HG03575 (cell line): ENCODE measurements at regions not wholly inside any gene's neighbourhood (a gene's known extent, or its start where the extent isn't known, plus 50 kb on each side); places are given as distances from the start of the nearest gene placed in this dataset.
"Not testable (repeated sequence)": the region's sequence is repeated elsewhere in the genome, so short reads cannot be mapped to it uniquely, and the experiment has no call there.

ENCODE experiments used
- ATAC-seq: cut with Tn5 transposase; IDR thresholded peaks from one replicate; pipeline ENCODE4 v1.9.1; 2021; ENCODE audit not compliant: unreplicated experiment, insufficient number of reproducible peaks, low FRiP score; ENCODE audit errors: extremely low read depth

DNA sequence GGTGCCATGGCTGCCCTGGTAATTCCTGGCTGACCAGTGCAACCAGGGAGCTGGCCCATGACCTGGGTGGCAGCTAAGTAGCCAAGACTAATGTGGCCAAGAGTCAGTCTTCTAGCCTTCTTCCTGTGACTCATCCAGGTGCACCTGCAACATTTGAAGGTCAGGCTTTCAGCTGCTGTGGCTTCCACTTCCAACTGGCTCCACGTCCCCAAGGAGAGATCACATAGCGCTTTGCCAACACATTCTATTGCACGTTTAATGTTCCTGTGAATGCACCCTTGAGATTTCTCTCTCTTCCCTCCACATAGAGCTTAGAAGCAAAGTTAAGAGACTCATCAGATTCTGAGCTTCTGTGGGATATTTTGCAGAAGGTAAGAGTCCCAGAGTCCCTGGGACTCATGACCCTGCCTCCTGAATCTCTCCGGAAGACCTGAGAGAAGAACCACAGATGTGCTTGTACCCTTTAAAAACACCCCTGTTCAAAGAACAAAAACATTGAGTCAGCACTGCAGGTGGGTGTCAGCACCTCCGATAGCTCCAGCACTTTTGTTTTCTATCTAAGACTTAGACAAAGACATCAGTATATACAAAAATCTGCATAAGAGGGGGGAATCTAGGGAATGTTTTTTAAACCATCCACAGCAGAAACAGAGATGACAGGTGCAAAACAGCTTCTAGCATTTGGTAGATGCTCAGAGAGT lies 88.5 kb upstream of the DRD5 start:
- ATAC-seq = not testable (repeated sequence)

DNA sequence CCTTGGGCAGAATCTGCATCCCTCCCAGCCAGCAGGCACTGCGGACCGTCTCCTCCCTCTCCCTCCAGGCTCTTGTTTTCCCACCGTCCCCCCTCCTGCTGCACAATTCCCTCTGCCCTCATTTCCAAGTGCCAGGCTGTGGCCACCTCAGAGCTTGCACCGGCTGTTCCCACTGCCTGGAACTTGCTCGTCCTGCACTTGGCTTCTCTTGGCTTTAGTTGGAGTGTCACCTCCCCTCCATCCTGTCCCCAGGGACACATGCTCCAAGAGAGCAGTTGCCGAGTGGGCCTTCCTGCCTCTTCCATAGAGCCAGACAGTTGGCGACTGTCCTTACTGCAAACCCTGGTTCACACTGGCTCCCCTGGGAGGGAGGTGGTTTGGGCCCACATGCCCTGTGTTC lies 87.0 kb upstream of the DRD5 start:
- not testable (repeated sequence) for ATAC-seq

DNA sequence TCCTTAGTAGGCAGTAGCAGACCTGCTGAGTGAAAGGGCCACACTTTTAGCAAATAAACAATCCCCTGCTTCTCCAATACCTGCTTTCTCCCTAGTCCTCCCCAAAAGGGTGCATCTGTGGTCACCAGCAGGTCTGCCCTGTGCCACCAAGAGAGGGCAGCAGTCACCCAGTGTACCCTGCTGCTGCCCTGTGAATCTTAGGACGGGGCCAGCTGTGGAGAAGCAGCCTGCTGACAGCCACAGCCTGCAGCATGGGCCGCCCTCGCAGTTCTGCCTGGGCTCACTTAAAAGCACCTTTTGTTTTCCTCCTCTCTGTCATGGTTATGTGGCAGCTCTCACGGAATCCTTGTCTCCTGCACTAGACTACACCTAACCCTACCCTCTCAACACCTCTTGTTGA lies 85.4 kb upstream of the DRD5 start:
- ATAC-seq = not testable (repeated sequence)

- not testable (repeated sequence) for ATAC-seq
These were observed 84.9 kb upstream of the DRD5 start for GRCh38 chr4:9696561-9696960.

DNA sequence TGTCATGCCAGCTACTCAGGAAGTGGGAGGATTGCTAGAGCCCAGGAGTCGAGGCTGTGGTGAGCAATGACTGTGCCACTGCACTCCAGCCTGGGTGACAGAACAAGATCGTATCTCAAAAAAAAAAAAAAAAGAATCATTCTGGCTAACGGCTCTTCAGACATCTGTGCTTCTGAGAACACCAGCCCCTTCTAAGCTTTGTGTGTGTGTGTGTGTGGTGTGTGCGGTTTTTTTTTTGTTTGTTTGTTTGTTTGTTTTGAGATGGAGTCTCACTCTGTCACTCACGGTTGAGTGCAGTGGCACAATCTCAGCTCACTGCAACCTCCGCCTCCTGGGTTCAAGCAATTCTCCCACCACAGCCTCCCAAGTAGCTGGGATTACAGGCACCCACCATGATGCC lies 79.4 kb upstream of the DRD5 start:
- ATAC-seq = not testable (repeated sequence)

- not testable (repeated sequence) for ATAC-seq
These were observed 78.7 kb upstream of the DRD5 start for GRCh38 chr4:9702696-9703095.

- ATAC-seq = no peak
These were observed 78.0 kb upstream of the DRD5 start for GRCh38 chr4:9703391-9703790.

DNA sequence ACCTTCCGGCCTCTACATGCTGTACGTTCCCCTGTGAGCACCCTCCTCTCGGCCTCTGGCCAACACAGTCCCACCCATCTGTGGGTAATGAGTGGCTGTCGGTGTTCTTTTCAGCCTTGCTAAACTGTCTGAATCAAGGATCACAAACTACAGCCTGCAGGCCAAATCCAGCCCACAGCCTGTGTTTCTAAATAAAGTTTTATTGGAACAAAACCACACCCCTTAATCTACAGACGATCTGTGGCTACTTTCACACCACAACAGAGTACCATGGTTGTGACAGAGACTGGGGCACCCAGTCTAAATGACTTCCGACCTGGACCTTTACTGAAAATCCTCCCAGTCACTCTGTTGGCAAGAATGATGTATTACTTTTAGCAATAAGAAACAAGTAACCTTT lies 77.3 kb upstream of the DRD5 start:
- ATAC-seq = not testable (repeated sequence)

- ATAC-seq = no peak
These were observed 76.7 kb upstream of the DRD5 start for GRCh38 chr4:9704551-9705332.

DNA sequence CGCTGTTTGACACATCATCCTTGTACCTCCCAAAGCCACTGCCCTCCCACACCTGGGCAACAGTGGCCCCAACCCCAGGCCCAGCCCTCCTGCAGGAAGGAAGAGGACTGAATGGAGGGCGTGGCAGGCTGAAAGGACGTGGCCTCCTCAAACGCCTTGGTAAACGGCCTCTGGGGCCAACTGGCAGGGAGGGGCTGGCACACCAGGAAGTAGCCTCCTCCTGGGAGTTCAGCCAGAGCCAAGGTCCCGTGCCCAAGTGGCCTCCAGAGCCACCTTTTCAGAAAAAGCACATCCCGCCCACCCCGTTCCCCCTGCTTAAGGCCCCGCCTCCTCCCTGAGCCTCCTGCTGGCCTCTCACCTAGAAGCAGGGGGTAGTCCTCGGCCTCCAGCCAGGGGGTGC lies 74.2 kb upstream of the DRD5 start:
- not testable (repeated sequence) for ATAC-seq

DNA sequence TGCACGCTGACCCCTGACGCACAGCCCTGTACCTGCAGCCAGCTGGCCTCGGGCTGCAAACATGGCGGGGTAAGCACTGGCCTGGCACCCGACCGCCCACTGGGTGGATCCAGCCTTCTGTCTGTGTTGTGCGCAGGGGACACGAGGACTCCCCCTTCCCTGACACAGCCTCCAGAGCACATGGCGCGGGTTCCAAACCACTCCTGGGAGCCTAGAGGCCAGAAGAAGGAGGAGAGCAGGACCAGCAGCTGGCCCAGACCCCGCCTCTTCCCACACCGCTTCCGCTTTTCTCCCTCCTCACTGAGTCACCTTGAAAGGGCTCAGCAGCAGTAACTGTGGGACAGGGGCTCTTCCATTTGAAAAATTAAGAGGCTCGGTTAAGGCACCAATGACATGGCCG lies 73.5 kb upstream of the DRD5 start:
- not testable (repeated sequence) for ATAC-seq

GRCh38 chr4:9709724-9710123 lies 71.7 kb upstream of the DRD5 start:
- ATAC-seq = no peak

DNA sequence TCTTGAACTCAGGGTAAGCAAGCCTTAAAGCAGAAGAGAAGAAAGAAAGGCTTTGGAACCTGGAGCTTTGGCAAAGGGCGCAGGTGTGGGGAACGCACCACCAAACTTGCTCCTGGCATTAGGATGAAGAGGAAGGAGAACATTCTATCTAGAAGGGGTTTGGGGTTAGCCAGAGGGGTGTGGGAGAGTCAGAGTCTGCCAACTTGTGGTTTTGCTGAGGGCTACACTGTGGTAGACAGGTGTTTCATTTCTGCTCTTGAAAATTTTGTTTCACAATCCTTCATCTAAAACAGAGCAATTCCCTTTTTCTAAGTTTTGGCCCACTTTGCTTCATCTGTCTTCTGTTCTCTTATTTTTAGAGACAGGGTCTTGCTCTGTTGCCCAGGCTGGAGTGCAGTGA lies 66.2 kb upstream of the DRD5 start:
- ATAC-seq = not testable (repeated sequence)

- no peak for ATAC-seq
These were observed 65.3 kb upstream of the DRD5 start for GRCh38 chr4:9716093-9716492.

DNA sequence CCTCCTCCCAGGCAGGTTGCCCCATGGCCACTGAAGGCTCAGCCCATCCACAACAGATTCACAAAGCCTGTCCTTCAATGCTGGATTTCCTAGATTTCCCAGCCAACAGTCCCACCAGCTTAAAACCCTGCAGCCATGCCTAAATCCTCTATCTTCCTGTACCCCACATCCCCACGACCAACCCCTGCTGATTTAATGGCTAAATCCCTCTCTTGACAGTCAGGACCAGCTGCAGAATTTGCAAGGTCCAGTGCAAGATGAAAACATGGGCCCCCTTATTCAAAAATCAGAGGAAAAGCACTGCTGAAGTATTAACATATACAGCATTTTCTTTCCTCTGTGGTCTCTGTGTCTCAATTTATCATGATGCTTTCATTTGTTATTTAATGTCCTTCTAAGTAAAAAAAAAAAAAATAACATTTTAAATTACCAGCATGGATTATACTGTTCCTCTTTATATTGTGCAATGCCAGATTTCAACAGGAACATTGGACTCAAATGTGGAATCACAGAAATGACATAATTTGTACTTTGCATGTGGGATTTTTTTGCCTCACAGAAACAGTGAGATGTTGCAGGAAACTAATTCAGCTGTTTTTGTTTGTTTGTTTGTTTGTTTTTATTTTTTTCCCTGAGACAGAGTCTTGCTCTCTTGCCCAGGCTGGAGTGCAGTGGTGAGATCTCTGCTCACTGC lies 63.0 kb upstream of the DRD5 start:
- ATAC-seq = not testable (repeated sequence)

DNA sequence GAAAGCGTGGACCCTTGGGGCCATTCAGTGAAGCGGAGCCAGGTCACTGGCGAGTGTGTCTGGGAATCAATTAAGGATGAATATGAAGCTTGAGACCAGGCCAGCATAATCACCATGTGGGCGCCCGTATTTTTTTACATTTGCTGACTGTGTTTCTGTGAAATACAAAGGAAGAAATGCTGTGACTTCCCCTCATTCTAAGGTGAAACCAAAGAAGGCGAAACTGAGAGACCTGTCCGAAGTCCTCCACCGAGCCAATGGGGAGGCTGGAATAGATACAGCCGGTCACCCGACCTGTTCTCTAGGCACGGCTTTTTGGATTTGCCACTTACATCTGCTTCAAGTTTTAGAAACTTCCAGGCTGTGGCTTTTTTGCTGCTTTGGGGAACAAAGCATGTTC lies 59.3 kb upstream of the DRD5 start:
- not testable (repeated sequence) for ATAC-seq
